ENCODE measurements at regions not wholly inside any gene's neighbourhood (a gene's known extent, or its start where the extent isn't known, plus 50 kb on each side); places are given as distances from the start of the nearest gene placed in this dataset.

GRCh38 chr3:181431748-181432147, 280.0 kb upstream of the SOX2 start:
- TF ChIP-seq CTCF (IDR thresholded peaks at IDR 0.05) (no peak), POLR2A (IDR thresholded peaks at IDR 0.05) (no peak)

Measured in body of pancreas (tissue), 4 donors.